NCI-H187 treated with DMSO at 0.1 percent for 48 hours (cell line): ENCODE measurements at regions not wholly inside any gene's neighbourhood (a gene's known extent, or its start where the extent isn't known, plus 50 kb on each side); places are given as distances from the start of the nearest gene placed in this dataset.

ENCODE experiments used
- DNase-seq: peaks from one replicate; lab custom pipeline; 2025; lab: John Stamatoyannopoulos, UW

DNA sequence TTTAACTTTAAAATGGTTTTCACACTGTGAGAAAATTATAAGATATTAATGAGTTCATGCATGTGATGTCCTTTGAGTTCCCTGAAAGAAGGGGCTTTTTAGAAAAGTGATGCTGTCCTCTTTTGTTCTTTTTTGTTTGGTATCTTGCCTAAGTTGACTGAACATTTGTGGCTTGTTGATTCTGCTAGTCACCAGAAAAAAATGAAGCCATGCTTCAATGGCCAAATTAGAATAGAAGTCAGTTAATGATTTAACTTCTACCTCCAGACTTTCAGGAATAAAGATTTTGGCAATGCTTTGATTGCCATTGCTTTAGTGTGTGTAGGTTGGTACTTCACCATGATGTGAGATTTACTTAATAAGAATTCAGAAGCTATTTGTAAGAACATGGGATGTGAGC lies 260.6 kb upstream of the NECTIN3 start:
- no peak for DNase-seq

DNA sequence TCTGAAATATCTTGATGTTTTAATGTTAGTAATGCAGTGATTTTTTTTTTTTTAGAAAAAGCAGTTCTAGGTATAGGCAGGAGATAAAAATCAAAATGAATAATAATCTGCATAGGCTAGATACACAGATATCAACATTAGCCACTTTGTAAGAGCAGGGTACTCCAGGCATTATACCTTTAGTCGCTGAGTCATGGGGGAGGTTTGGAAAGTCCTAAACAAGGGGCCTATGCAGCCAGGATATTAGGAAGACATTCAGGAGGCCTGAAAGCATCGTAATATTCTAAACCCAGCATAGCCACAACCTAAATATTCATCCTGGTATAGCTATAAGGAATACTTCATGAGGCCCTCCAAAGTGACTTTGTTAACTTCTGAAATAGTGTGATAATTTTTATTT lies 258.1 kb upstream of the NECTIN3 start:
- no peak for DNase-seq

GRCh38 chr3:110814170-110815007 lies 257.2 kb upstream of the NECTIN3 start:
- no peak for DNase-seq

- DNase-seq, result no peak
These were observed 256.5 kb upstream of the NECTIN3 start for GRCh38 chr3:110815008-110815583.

GRCh38 chr3:110816008-110816407 lies 255.6 kb upstream of the NECTIN3 start:
- no peak for DNase-seq

DNA sequence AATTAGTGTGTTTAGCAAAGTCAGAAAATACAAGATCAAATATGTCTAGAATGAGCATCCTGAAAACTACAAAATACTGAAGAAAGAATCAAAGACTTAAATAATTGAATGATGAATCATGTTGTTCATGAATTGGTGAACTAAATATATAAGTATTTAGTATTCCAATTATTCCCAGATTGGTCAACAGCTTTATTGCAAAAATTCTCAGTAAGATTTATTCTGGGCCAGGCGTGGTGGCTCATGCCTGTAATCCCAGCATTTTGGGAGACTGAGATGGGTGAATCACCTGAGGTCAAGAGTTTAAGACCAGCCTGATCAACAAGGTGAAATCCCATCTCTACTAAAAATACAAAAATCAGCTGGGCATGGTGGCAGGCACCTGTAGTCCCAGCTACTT lies 250.0 kb upstream of the NECTIN3 start:
- no peak for DNase-seq

- no peak for DNase-seq
These were observed 248.6 kb upstream of the NECTIN3 start for GRCh38 chr3:110822971-110823370.

DNA sequence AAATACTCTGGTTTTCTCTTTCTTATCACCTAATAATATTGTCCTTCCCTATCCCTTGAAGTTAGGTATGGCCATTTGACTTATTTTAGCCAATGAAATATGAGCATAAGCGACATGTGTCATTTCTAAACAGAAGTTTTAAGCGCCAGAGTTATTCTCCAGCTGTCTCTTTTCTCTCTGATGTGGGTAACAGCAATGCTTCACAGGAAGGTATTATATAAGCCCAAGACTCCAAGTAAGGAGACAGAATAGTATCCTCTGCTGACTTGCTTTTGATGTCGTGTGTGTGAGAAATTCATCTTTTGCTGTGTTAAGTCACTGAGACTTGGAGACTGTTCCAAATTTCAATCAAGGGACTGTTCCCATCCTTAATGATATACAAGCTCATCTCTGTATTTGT lies 224.6 kb upstream of the NECTIN3 start:
- DNase-seq, result no peak

GRCh38 chr3:110849064-110849463 lies 222.6 kb upstream of the NECTIN3 start:
- no peak for DNase-seq

GRCh38 chr3:110851736-110852135 lies 219.9 kb upstream of the NECTIN3 start:
- DNase-seq, result no peak

GRCh38 chr3:110855207-110855606 lies 216.4 kb upstream of the NECTIN3 start:
- no peak for DNase-seq

- DNase-seq, result no peak
These were observed 214.7 kb upstream of the NECTIN3 start for GRCh38 chr3:110856916-110857315.

- no peak for DNase-seq
These were observed 213.1 kb upstream of the NECTIN3 start for GRCh38 chr3:110858549-110858948.

GRCh38 chr3:110859336-110859735 lies 212.3 kb upstream of the NECTIN3 start:
- DNase-seq, result no peak

DNA sequence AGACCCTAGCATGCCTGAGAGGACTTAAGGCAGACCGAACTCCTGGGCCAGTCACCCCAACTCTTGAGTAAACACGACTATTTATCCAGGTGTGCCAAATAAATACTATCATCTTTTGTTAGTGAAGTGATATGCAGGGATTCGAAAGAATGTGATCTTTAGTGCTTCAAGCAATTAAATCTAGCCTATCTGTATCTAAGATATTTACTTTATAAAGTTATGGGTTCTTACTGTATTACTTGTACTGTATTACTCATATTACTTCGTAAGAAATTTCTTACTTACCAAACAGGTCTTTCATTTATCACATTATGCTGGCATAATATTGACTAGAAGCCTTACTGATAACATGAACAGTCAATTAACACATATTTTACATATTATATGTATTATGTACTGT lies 211.6 kb upstream of the NECTIN3 start:
- DNase-seq, result no peak

DNA sequence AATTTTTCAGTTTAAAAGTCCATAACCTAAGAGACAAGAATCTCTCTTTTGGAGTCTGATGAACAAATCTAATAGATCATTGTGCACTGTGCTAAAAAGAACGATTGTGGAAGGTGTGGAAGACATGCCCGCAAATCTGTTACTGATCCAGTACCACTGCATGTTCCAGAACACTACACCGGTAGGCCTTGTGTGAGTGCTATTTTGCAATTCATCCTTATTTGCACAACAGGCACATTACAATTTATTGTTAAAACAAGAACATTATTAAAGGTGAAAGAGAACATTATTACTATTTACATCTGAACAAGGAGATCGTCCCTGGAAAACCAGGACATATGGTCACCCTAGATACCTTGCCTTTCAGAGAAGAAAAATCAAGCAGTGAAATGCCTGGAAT lies 205.7 kb upstream of the NECTIN3 start:
- no peak for DNase-seq

DNA sequence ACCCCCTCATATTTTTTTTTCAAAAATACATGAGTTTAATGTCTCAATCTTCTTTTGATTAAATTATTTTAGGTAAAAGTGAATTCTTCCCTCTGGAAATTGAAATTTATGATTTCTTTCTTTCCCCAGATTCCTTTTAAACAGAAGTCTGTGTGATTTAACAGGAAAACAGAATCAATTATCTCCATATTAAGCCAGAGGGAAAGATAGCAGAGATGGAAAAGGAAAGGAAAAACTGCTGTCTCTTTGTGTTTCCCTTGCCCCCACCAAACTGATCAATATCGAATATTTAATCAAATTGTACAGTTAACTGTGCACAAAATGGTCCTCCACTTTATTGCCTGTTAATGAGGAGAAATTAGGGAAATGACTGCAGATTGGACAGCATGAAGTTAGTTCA lies 203.5 kb upstream of the NECTIN3 start:
- DNase-seq, result no peak

DNA sequence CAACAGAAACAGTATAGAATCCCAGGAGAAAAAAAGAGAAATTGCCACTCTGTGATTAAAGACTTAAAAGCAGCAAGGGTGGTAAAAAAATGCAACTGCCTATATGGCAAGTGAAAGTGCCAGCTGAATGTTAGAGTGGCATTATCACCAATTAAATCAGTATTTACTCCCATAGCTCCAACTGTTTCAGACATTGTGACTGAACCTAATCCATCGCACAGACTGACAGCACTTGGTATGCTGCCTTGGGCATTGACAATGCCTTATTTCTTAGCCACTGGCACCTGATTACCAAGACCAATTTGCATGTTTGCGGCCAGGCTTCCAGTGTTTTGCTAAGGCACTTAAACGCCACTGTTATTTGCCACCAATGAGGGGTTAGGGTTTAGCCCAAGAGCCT lies 201.9 kb upstream of the NECTIN3 start:
- no peak for DNase-seq

DNA sequence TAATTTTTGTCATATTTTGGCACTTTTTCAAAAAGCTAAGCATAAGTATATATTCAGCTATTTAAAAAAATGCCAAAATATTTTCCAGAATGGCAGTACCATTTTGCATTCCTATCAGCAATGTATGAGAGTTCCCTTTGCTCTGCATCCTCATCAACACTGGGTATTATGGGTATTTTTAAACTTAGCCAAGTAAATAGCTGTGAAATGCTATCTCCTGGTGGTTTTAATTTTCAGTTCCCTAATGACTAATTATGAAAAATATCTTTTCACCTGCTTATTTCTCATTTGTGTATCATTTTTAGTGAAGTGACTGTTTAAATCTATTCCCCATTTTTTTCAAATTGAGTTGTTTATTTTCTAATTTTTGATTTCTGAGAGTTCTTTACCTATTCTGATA lies 199.7 kb upstream of the NECTIN3 start:
- DNase-seq, result no peak

GRCh38 chr3:110878692-110879091 lies 192.9 kb upstream of the NECTIN3 start:
- no peak for DNase-seq

- no peak for DNase-seq
These were observed 190.5 kb upstream of the NECTIN3 start for GRCh38 chr3:110881069-110881468.

- DNase-seq, result no peak
These were observed 185.3 kb upstream of the NECTIN3 start for GRCh38 chr3:110886222-110886893.

DNA sequence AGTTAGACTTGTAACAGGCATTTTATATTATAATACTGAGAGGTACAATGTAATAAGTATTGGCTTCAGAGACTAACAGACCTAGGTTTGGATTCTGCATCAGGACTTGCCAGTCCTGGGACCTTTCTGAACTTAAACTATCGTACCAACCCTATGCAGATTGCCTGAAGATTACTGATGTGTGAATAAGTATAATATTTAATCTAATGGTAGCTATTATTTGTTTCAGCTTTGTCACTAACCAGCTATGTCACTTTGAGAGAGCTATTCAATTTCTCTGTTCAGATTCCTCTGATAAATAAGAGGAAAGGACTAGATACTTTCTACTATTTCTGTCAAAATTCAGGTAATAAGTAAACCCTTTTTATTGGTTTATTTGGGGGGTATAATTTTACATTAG lies 184.4 kb upstream of the NECTIN3 start:
- no peak for DNase-seq
